ENCODE measurements at regions not wholly inside any gene's neighbourhood (a gene's known extent, or its start where the extent isn't known, plus 50 kb on each side); places are given as distances from the start of the nearest gene placed in this dataset.
"Not testable (repeated sequence)": the region's sequence is repeated elsewhere in the genome, so short reads cannot be mapped to it uniquely, and the experiment has no call there.

DNA sequence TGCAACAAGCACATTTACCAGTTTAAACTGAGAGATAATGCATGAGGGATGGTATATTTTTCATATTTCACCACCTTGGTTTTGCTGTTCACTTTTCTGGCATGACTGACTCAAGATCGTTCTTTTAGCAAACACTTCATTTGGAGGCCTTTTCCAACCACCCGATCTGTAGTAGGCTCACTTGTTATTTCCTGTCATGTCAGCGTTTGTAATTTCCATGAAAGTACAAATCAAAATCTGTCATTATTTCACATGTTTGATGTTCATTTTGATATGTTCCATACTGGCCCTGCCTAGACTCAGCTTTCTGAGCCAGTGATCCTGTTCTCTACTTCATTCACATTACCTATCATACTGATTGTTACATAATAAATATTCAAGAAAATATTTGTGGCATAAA, 1888.3 kb upstream of the PCDH7 start:
- H3K4me3 ChIP-seq: no peak overlapping the region
- no peak overlapping the region for H3K27ac ChIP-seq
- DNase-seq (ENCODE audit: low spot score in 2 of 2): no peak
- no peaks in the 10 kb centered on the region for H3K27me3 ChIP-seq
- WGBS, 2 donors: 73 to 82% methylated on average over 3 of the region's 3 CpGs
- H3K4me1 ChIP-seq: no peaks in the 10 kb centered on the region
- TF ChIP-seq POLR2A (IDR thresholded peaks at IDR 0.05) (no peak), EP300 (IDR thresholded peaks at IDR 0.05) (no peak)
- TF ChIP-seq, protein P1, sequence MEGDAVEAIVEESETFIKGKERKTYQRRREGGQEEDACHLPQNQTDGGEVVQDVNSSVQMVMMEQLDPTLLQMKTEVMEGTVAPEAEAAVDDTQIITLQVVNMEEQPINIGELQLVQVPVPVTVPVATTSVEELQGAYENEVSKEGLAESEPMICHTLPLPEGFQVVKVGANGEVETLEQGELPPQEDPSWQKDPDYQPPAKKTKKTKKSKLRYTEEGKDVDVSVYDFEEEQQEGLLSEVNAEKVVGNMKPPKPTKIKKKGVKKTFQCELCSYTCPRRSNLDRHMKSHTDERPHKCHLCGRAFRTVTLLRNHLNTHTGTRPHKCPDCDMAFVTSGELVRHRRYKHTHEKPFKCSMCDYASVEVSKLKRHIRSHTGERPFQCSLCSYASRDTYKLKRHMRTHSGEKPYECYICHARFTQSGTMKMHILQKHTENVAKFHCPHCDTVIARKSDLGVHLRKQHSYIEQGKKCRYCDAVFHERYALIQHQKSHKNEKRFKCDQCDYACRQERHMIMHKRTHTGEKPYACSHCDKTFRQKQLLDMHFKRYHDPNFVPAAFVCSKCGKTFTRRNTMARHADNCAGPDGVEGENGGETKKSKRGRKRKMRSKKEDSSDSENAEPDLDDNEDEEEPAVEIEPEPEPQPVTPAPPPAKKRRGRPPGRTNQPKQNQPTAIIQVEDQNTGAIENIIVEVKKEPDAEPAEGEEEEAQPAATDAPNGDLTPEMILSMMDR (IDR thresholded peaks at IDR 0.05): no peak
- H3K36me3 ChIP-seq: no peaks in the 10 kb centered on the region
- H3K9me3 ChIP-seq: peaks cover 0 to 7% (median 0%) of the 10 kb centered on the region in 4 donors

DNA sequence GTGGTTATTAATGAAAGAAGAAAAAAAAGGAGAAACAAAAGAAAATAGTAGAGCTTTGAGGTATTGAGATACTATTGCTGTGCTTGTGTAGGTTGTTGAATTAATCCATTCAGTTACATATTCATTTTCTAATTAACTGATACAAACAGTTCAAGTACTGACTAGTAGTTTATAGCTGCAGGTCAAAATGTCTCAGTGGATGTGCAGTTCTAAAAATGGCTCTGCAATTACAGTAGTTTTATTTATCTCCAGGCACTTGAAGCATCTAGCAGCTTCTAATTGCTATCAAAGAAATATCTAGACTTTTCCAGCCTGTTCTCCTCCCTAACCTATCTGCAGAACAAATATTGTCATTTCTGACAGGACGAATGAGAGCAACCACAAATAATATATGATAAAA, 1887.7 kb upstream of the PCDH7 start:
- H3K36me3 ChIP-seq: no peaks in the 10 kb centered on the region
- H3K4me3 ChIP-seq: no peak overlapping the region
- no peaks in the 10 kb centered on the region for H3K4me1 ChIP-seq
- DNase-seq (ENCODE audit: low spot score in 2 of 2): no peak
- 61 to 65% methylated on average over 1 of the region's 1 CpG for WGBS, 2 donors
- no peaks in the 10 kb centered on the region for H3K27me3 ChIP-seq
- peaks cover 0 to 7% (median 0%) of the 10 kb centered on the region in 4 donors for H3K9me3 ChIP-seq
- H3K27ac ChIP-seq: no peak overlapping the region
- TF ChIP-seq, protein P1 (IDR thresholded peaks at IDR 0.05): no peak
- TF ChIP-seq POLR2A (IDR thresholded peaks at IDR 0.05) (no peak), EP300 (IDR thresholded peaks at IDR 0.05) (no peak)

DNA sequence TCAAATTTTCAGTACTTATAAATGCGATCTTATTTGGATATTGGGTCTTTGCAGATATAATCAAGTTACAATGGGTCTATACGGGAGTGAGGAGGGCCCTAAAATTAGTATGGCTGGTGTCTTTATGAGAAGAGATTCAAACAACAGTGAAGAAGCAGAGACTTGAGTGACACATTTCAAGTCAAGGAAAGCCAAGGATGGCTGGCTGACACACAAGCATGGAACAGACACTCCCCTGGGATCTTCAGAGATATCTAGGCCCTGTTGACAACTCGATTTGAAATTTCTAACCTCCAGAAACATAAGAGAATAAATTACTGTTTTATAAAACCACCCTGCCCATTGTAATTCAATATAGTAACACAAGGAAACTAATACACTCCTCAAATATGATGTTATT, 1886.0 kb upstream of the PCDH7 start:
- no peak for TF ChIP-seq EP300 (IDR thresholded peaks at IDR 0.05)
- TF ChIP-seq, protein P1 (IDR thresholded peaks at IDR 0.05): no peak
- TF ChIP-seq POLR2A (IDR thresholded peaks at IDR 0.05): no peak
- no peaks in the 10 kb centered on the region for H3K9me3 ChIP-seq
- H3K36me3 ChIP-seq: no peaks in the 10 kb centered on the region
- no peaks in the 10 kb centered on the region for H3K4me1 ChIP-seq
- no peaks in the 10 kb centered on the region for H3K27me3 ChIP-seq
- H3K4me3 ChIP-seq: no peak overlapping the region
- no peak overlapping the region for H3K27ac ChIP-seq
- no peak for DNase-seq (ENCODE audit: low spot score in 2 of 2)
- WGBS, 2 donors: 82 to 85% methylated on average over 3 of the region's 3 CpGs

DNA sequence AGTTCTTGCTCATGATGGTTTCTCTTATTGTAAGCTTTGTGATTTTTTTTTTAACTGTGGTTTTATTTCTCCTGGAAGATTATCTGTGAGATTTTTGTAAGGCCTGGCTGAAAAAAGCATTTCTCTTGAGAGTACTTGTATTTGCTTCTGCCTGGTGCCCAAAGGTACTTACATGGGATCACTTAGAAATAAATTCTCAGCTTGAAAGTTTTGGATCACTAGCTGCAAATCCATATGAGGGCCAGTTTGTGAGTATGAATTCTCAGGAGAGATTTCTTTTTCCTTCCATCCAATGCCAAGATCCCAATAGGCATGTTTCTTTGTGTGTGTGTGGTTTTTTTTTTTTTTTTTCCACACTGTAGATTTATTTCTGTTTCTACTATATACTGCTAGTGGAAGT, 1884.7 kb upstream of the PCDH7 start:
- no peak for DNase-seq (ENCODE audit: low spot score in 2 of 2)

DNA sequence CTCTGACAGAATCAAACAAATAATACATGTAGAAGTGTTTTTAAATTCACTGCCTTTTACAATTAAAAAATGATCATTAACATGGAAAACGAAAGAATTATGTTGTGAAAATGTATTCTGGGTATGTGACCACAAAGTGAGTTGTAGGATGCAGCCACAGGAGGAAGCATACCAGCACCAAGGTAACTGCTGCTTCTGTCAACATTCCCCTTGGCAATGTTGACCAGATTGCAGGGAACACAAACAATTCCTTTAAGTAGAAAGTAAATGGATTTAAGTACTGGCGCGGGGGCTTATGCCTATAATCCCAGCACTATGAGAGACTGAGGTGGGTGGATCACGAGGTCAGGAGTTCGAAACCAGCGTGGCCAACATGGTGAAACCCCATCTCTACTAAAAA, 1877.9 kb upstream of the PCDH7 start:
- Histone ChIP-seq H3K4me1 (no peaks in the 10 kb centered on the region), H3K27ac (no peak overlapping the region), H3K9me3 (no peaks in the 10 kb centered on the region), H3K4me3 (no peak overlapping the region), H3K27me3 (no peaks in the 10 kb centered on the region), H3K36me3 (no peaks in the 10 kb centered on the region)
- TF ChIP-seq, protein P1 (IDR thresholded peaks at IDR 0.05): no peak
- TF ChIP-seq EP300 (IDR thresholded peaks at IDR 0.05) (no peak), POLR2A (IDR thresholded peaks at IDR 0.05) (no peak)
- WGBS, 2 donors: 85 to 91% methylated on average over 6 of the region's 6 CpGs
- no peak for DNase-seq (ENCODE audit: low spot score in 2 of 2)

More for the DNA sequence above, 1884.7 kb upstream of the PCDH7 start:
- TF ChIP-seq POLR2A (IDR thresholded peaks at IDR 0.05) (no peak), EP300 (IDR thresholded peaks at IDR 0.05) (no peak)
- Histone ChIP-seq H3K4me1 (no peaks in the 10 kb centered on the region), H3K9me3 (no peaks in the 10 kb centered on the region), H3K4me3 (no peak overlapping the region), H3K27me3 (no peaks in the 10 kb centered on the region), H3K27ac (no peak overlapping the region), H3K36me3 (no peaks in the 10 kb centered on the region)

DNA sequence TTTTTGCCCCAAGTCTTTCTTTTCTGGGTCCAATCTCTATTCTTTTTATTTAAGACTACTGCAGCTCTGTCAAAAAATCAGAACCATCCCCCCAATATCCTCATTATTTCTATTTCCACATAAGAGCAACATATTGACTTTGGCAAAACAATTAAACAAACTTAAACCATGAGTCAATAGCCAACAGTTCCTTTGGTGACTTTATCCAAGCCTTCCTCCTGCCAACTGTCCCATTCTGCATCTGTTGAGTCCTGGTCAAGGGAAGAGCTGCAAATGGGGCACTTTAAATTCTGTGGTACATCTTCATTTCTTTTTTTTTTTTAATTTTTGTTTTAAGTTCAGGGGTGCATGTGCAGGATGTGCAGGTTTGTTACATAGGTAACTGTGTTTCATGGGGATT, 1875.0 kb upstream of the PCDH7 start:
- Histone ChIP-seq H3K27ac (no peak overlapping the region), H3K36me3 (no peaks in the 10 kb centered on the region), H3K4me1 (no peaks in the 10 kb centered on the region), H3K4me3 (no peak overlapping the region), H3K27me3 (no peaks in the 10 kb centered on the region), H3K9me3 (no peaks in the 10 kb centered on the region)
- no peak for TF ChIP-seq EP300 (IDR thresholded peaks at IDR 0.05)
- no peak for TF ChIP-seq POLR2A (IDR thresholded peaks at IDR 0.05)
- TF ChIP-seq, protein P1 (IDR thresholded peaks at IDR 0.05): no peak
- DNase-seq (ENCODE audit: low spot score in 2 of 2): no peak

DNA sequence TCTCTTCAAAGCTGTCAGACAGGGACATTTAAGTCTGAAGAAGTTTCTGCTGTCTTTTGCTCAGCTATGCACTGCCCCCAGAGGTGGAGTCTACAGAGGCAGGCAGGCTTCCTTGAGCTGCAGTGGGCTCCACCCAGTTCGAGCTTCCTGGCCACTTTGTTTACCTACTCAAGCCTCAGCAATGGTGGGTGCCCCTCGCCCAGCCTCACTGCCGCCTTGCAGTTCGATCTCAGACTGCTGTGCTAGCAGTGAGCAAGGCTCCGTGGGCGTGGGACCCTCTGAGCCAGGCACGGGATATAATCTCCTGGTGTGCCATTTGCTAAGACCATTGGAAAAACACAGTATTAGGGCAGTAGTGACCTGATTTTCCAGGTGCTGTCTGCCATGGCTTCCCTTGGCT, 1863.1 kb upstream of the PCDH7 start:
- DNase-seq (ENCODE audit: low spot score in 2 of 2); H3K27me3 ChIP-seq; H3K4me1 ChIP-seq; H3K4me3 ChIP-seq; H3K27ac ChIP-seq; H3K36me3 ChIP-seq: not testable (repeated sequence)
- H3K9me3 ChIP-seq: peaks cover 0 to 13% (median 0%) of the 10 kb centered on the region in 4 donors
- WGBS, 2 donors: 88 to 92% methylated on average over 4 to 7 of the region's 7 CpGs

Measured in tibial nerve (tissue), 4 donors.